ENCODE measurements at regions not wholly inside any gene's neighbourhood (a gene's known extent, or its start where the extent isn't known, plus 50 kb on each side); places are given as distances from the start of the nearest gene placed in this dataset.
"Not testable (repeated sequence)": the region's sequence is repeated elsewhere in the genome, so short reads cannot be mapped to it uniquely, and the experiment has no call there.

DNA sequence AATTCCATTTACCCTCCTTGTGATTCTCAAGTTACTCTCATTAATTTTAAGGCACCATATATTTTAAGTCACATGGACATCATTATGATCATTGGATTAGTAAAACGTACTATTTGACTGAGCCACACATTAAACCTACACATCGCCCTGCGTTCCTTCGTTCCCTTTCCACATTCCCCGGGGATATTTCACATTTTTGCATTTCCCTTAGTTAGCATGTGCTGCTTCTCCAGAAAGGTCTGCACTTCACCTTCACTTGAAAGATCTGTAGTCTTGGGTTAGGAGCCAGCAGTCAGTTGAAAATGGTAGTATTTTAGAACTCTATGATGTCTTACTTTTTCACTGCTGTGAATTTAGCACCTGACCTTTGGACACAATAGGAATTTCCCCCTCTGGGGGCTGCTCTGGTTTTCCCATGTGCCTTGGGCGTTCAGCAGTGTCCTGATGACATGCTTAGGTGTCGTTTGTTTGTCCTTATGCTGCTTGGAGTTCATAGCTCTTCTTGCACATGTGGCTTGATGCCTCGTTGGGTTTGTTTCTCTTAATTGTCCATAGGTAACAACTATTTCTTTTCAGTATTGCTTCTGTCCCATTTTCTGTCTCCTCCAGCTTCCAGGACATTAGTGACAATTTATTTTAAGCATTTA lies 56.9 kb upstream of the NBPF20 start:
- not testable (repeated sequence) for H3K4me3 ChIP-seq (ENCODE audit: low read length)

DNA sequence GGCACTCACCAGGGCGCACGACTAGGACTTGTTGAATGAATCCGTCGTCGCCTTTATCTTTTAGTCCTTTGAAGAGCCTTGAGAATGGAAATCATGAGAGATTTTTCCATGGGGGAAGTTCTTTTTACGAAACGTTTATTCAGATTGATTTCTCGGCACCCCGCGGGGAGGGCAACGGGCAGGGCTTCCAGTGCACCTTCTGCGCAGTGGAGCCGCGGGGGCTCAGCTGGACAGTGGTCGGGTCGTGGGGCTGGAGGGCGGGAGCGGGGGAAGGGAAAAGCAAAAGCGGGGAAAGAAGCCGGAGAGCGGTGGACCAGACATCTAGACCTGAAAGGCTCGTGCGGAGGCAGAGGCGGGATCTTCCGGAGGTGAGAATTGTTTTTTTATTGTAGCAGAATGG lies 50.6 kb upstream of the NBPF20 start:
- peak overlapping the region; percentile 57; the same call in 1 of the 2 replicates for H3K4me3 ChIP-seq (ENCODE audit: low read length)

DNA sequence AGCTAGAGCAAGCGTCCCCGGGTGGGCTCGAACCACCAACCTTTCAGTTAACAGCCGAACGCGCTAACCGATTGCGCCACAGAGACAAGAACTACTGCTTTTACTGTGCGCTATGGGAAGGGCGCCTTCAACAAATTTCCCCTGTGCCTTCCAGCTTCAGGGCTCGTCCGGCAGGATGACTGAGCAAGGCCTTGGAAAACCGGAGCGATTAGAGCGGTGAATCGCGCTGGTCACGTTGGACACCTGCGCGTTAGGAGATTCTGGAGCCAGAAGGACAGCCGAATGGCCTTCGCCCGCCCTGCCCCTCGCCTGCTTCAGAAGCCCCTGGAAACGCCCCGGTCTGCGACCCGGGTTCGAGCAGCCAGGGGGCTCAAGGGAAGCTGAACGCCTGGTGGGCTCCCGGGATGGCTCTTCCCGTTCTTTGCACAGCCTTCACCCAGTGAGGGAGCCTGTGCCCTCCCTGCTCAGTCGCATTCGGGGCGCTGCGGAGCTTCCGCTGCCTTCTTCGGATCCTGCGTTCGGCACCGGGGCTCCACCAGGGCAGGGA lies 50.0 kb upstream of the NBPF20 start:
- H3K4me3 ChIP-seq (ENCODE audit: low read length) = not testable (repeated sequence)

Data from GM08714 (cell line).